ENCODE measurements at regions not wholly inside any gene's neighbourhood (a gene's known extent, or its start where the extent isn't known, plus 50 kb on each side); places are given as distances from the start of the nearest gene placed in this dataset.

DNA sequence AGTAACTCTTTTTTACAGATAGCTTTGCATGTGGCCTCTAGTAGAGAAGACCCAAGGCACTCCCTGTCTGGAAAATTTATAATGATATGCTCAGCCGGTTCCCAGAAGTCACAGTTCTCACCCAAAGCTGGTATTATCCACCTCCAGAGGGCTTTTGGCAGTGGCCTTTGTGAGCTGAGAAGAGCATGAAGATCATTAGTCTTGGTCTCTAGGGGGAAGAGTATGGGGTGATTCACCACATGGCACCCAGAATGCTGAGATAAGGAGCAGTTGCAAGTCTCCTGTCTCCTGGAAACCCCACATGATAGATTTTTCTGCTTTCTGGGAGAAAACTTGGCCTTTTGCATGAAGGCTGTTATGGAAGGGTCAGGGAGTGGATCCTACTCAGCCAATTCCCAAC is 75.4 kb upstream of the PRPS1 start:
- no peak for TF ChIP-seq POLR2A (IDR thresholded peaks at IDR 0.05)
- no peak for TF ChIP-seq CTCF (IDR thresholded peaks at IDR 0.05 in 4 of 5, conservative IDR thresholded peaks at IDR 0.05 in 1 of 5)
